BJ (cell line): ENCODE measurements at regions not wholly inside any gene's neighbourhood (a gene's known extent, or its start where the extent isn't known, plus 50 kb on each side); places are given as distances from the start of the nearest gene placed in this dataset.

Experiments used
- CTCF ChIA-PET: fragments of 350-600 bp; formaldehyde crosslinking; extraction: SDS; loops from one replicate; lab custom pipeline; 2021; ENCODE audit warnings: antibody characterized with exemption, inconsistent platforms; lab: Yijun Ruan, JAX
- POLR2A ChIA-PET: fragments of 300-600 bp; sonication (Branson Sonifier 250); formaldehyde crosslinking; extraction: SDS; loops from one replicate; lab custom pipeline; 2021; ENCODE audit warnings: antibody characterized with exemption; lab: Charles Lee
- DNase-seq: peaks from one replicate; pipeline ENCODE4 v3.0.0-alpha.2; 2011; ENCODE audit warnings: low read depth
- H3K27me3 ChIP-seq: 2 replicates; pipeline ENCODE4 v1.6.0; 2011; ENCODE audit warnings: low read length; ENCODE audit not compliant: control insufficient read depth, insufficient read depth
- H3K36me3 ChIP-seq: 2 replicates; pipeline ENCODE4 v1.5.1; 2011; ENCODE audit warnings: low read length; ENCODE audit not compliant: control insufficient read depth, insufficient read depth
- H3K4me3 ChIP-seq: 2 replicates; pipeline ENCODE4 v1.5.1; 2011; ENCODE audit warnings: low read depth, mild to moderate bottlenecking, control low read depth, low read length
- CTCF ChIP-seq: IDR thresholded peaks from 2 replicates; pipeline ENCODE4 v1.5.1; 2011; ENCODE audit warnings: low read depth, mild to moderate bottlenecking, control low read depth, inconsistent platforms, low read length, moderate library complexity; ENCODE audit not compliant: insufficient read depth

DNA sequence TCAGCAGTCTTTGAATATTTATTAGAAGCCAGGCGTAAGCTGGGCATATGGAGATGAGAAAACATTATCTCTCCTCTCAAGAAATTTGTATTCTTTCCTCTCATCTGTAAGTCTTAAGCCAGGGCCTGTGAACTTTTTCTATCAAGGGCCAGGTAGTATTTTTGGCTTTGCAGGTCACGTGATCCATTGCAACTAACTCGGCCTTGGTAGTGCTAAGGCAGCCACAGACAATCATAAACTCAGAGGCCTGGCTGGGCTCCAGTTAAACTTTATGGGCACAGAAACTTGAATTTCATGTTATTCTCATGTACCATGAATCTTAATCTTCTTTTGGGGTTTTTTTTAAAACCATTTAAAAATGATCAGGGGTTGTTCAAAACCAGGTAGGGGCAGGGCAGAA is 117.4 kb upstream of the PELI2 start:
- no peaks in the 10 kb centered on the region for H3K27me3 ChIP-seq
- POLR2A ChIA-PET, result no interaction called here
- H3K4me3 ChIP-seq, result no peak overlapping the region
- H3K36me3 ChIP-seq, result no peaks in the 10 kb centered on the region
- no peak for TF ChIP-seq CTCF
- CTCF ChIA-PET, result no interaction called here
- DNase-seq, result no peak

GRCh38 chr14:56002342-56002741 is 115.9 kb upstream of the PELI2 start:
- Histone ChIP-seq H3K27me3 (no peaks in the 10 kb centered on the region), H3K4me3 (no peak overlapping the region), H3K36me3 (no peaks in the 10 kb centered on the region)
- POLR2A ChIA-PET, result no interaction called here
- CTCF ChIA-PET, result interaction anchor here (0.8 kb wide), 1 partner anchor 270 kb away, joined by 3 read pairs; no protein-coding TSS in a partner anchor
- DNase-seq, result peak; percentile 19
- no peak for TF ChIP-seq CTCF

- CTCF ChIA-PET, result no interaction called here
- no peak for TF ChIP-seq CTCF
- DNase-seq, result no peak
- POLR2A ChIA-PET, result no interaction called here
- Histone ChIP-seq H3K36me3 (no peaks in the 10 kb centered on the region), H3K4me3 (no peak overlapping the region), H3K27me3 (no peaks in the 10 kb centered on the region)
Measured at GRCh38 chr14:56002876-56003625, 115.2 kb upstream of the PELI2 start.

DNA sequence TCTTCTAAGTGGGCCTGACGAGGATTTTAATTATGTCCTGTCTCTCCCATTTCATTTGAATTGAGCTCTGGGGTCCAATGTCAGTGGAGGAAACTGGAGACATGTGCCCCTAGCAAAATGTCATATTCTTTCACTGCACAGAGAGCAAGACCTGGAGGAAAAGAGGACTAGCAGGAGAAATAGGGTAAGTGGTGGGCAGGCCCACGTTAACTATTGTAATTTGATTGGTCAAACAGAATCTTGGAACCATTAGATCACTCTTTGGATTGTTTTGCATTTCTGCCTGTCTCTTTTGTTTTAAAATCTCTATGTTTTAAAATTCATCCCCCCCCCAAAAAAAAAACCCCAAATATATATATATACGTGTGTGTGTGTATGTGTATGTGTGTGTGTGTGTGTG is 113.9 kb upstream of the PELI2 start:
- DNase-seq, result no peak
- Histone ChIP-seq H3K4me3 (no peak overlapping the region), H3K36me3 (no peaks in the 10 kb centered on the region), H3K27me3 (no peaks in the 10 kb centered on the region)
- CTCF ChIA-PET, result no interaction called here
- POLR2A ChIA-PET, result no interaction called here
- no peak for TF ChIP-seq CTCF

GRCh38 chr14:56004786-56005185 is 113.4 kb upstream of the PELI2 start:
- H3K36me3 ChIP-seq, result no peaks in the 10 kb centered on the region
- DNase-seq, result peak; percentile 24
- POLR2A ChIA-PET, result no interaction called here
- CTCF ChIA-PET, result no interaction called here
- no peak for TF ChIP-seq CTCF
- peak overlapping the region; percentile 11; the same call in 1 of the 2 replicates for H3K4me3 ChIP-seq
- H3K27me3 ChIP-seq, result no peaks in the 10 kb centered on the region
